ENCODE measurements at regions not wholly inside any gene's neighbourhood (a gene's known extent, or its start where the extent isn't known, plus 50 kb on each side); places are given as distances from the start of the nearest gene placed in this dataset.

GRCh38 chr2:120516679-120517314, 170.9 kb downstream of the INHBB start:
- H3K4me1 ChIP-seq (ENCODE audit: low read length): no peaks in the 10 kb centered on the region
- H3K4me2 ChIP-seq (ENCODE audit: low read depth, low read length): no peak overlapping the region
- no peaks in the 10 kb centered on the region for H4K20me1 ChIP-seq (ENCODE audit: insufficient read depth, low read length)
- H3K36me3 ChIP-seq (replicated peaks; ENCODE audit: insufficient read depth, low read length): no peaks in the 10 kb centered on the region
- TF ChIP-seq EZH2phosphoT487 (IDR thresholded peaks at IDR 0.05; ENCODE audit: low read length) (no peak), EZH2 (optimal IDR thresholded peaks at IDR 0.05; ENCODE audit: low read depth, low read length) (no peak)
- TF ChIP-seq, protein P1, sequence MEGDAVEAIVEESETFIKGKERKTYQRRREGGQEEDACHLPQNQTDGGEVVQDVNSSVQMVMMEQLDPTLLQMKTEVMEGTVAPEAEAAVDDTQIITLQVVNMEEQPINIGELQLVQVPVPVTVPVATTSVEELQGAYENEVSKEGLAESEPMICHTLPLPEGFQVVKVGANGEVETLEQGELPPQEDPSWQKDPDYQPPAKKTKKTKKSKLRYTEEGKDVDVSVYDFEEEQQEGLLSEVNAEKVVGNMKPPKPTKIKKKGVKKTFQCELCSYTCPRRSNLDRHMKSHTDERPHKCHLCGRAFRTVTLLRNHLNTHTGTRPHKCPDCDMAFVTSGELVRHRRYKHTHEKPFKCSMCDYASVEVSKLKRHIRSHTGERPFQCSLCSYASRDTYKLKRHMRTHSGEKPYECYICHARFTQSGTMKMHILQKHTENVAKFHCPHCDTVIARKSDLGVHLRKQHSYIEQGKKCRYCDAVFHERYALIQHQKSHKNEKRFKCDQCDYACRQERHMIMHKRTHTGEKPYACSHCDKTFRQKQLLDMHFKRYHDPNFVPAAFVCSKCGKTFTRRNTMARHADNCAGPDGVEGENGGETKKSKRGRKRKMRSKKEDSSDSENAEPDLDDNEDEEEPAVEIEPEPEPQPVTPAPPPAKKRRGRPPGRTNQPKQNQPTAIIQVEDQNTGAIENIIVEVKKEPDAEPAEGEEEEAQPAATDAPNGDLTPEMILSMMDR (IDR thresholded peaks at IDR 0.05; ENCODE audit: low read length): no peak
- H3K9me2 ChIP-seq (replicated peaks; ENCODE audit: insufficient read depth, low read length): no peaks in the 10 kb centered on the region
- H2AFZ ChIP-seq (ENCODE audit: low read length): no peak overlapping the region
- H3F3A ChIP-seq (ENCODE audit: insufficient read depth, low read length): no peaks in the 10 kb centered on the region
- no peaks in the 10 kb centered on the region for H3K9me3 ChIP-seq (replicated peaks; ENCODE audit: insufficient read depth, low read length)
- no peaks in the 10 kb centered on the region for H3K79me2 ChIP-seq (ENCODE audit: low read length)
- no peak overlapping the region for H3K27ac ChIP-seq (ENCODE audit: low read length)
- no peak overlapping the region for H3K4me3 ChIP-seq (ENCODE audit: low read length)
- 0 out of 2 replicates have a peak, but pooled peaks cover 2% of the 10 kb centered on the region for H3K27me3 ChIP-seq (replicated peaks; ENCODE audit: insufficient read depth, low read length)
- no peak overlapping the region for H3K9ac ChIP-seq (ENCODE audit: low read length)
- DNase-seq: no peak

GRCh38 chr2:120517751-120518469, 172.0 kb downstream of the INHBB start:
- TF ChIP-seq EZH2phosphoT487 (IDR thresholded peaks at IDR 0.05; ENCODE audit: low read length): no peak
- TF ChIP-seq, protein P1 (IDR thresholded peaks at IDR 0.05; ENCODE audit: low read length): no peak
- no peak for TF ChIP-seq EZH2 (optimal IDR thresholded peaks at IDR 0.05; ENCODE audit: low read depth, low read length)
- Histone ChIP-seq H3K9me3 (replicated peaks; ENCODE audit: insufficient read depth, low read length) (no peaks in the 10 kb centered on the region), H3K27me3 (replicated peaks; ENCODE audit: insufficient read depth, low read length) (0 out of 2 replicates have a peak, but pooled peaks cover 10% of the 10 kb centered on the region), H3K9ac (ENCODE audit: low read length) (no peak overlapping the region), H2AFZ (ENCODE audit: low read length) (no peak overlapping the region), H3F3A (ENCODE audit: insufficient read depth, low read length) (no peaks in the 10 kb centered on the region), H3K9me2 (replicated peaks; ENCODE audit: insufficient read depth, low read length) (no peaks in the 10 kb centered on the region), H3K4me3 (ENCODE audit: low read length) (no peak overlapping the region), H3K36me3 (replicated peaks; ENCODE audit: insufficient read depth, low read length) (no peaks in the 10 kb centered on the region), H3K79me2 (ENCODE audit: low read length) (no peaks in the 10 kb centered on the region), H4K20me1 (ENCODE audit: insufficient read depth, low read length) (no peaks in the 10 kb centered on the region), H3K27ac (ENCODE audit: low read length) (no peak overlapping the region), H3K4me2 (ENCODE audit: low read depth, low read length) (no peak overlapping the region), H3K4me1 (ENCODE audit: low read length) (no peaks in the 10 kb centered on the region)
- no peak for DNase-seq

GRCh38 chr2:120518819-120519218, 172.9 kb downstream of the INHBB start:
- Histone ChIP-seq H3K36me3 (replicated peaks; ENCODE audit: insufficient read depth, low read length) (no peaks in the 10 kb centered on the region), H3F3A (ENCODE audit: insufficient read depth, low read length) (no peaks in the 10 kb centered on the region), H3K9me2 (replicated peaks; ENCODE audit: insufficient read depth, low read length) (no peaks in the 10 kb centered on the region), H4K20me1 (ENCODE audit: insufficient read depth, low read length) (no peaks in the 10 kb centered on the region), H3K4me1 (ENCODE audit: low read length) (no peaks in the 10 kb centered on the region), H3K79me2 (ENCODE audit: low read length) (no peaks in the 10 kb centered on the region), H3K4me2 (ENCODE audit: low read depth, low read length) (no peak overlapping the region), H3K4me3 (ENCODE audit: low read length) (no peak overlapping the region), H2AFZ (ENCODE audit: low read length) (no peak overlapping the region), H3K27ac (ENCODE audit: low read length) (no peak overlapping the region), H3K9ac (ENCODE audit: low read length) (no peak overlapping the region), H3K27me3 (replicated peaks; ENCODE audit: insufficient read depth, low read length) (0 out of 2 replicates have a peak, but pooled peaks cover 10% of the 10 kb centered on the region), H3K9me3 (replicated peaks; ENCODE audit: insufficient read depth, low read length) (no peaks in the 10 kb centered on the region)
- DNase-seq: no peak
- TF ChIP-seq EZH2phosphoT487 (IDR thresholded peaks at IDR 0.05; ENCODE audit: low read length) (no peak), EZH2 (optimal IDR thresholded peaks at IDR 0.05; ENCODE audit: low read depth, low read length) (no peak)
- TF ChIP-seq, protein P1 (IDR thresholded peaks at IDR 0.05; ENCODE audit: low read length): no peak

Data from MM.1S (cell line).